ENCODE measurements at regions not wholly inside any gene's neighbourhood (a gene's known extent, or its start where the extent isn't known, plus 50 kb on each side); places are given as distances from the start of the nearest gene placed in this dataset.

DNA sequence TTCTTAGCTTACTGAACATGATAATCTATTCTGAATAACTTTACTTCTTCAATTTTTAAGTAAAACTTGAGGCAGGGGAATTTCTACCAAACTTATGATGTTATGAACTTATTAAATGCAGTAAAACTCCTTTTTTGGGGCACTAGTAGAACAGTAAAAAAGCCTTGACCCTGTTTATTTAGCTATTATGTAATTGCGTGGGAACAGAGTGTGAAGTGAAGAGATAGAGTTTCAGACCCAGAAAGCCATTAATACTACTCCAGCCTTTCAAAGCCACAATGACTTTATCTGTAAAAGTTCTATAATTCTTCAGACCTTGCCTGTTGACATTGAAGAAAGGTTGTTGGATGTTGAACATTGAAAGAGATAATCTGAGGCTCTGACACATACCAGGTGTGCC lies 638.8 kb upstream of the GRM7 start:
- FAIRE-seq, result no peak

GRCh38 chr3:6223572-6223971 lies 637.3 kb upstream of the GRM7 start:
- no peak for DNase-seq (ENCODE audit: low spot score in 2 of 2)
- no peak for FAIRE-seq

More for the DNA sequence above, 638.8 kb upstream of the GRM7 start:
- no peak for DNase-seq (ENCODE audit: low spot score in 2 of 2)

GRCh38 chr3:6228958-6229683 lies 631.8 kb upstream of the GRM7 start:
- FAIRE-seq, result no peak
- no peak for DNase-seq (ENCODE audit: low spot score in 2 of 2)

- FAIRE-seq, result no peak
Observed at GRCh38 chr3:6229778-6230410, 631.0 kb upstream of the GRM7 start.

DNA sequence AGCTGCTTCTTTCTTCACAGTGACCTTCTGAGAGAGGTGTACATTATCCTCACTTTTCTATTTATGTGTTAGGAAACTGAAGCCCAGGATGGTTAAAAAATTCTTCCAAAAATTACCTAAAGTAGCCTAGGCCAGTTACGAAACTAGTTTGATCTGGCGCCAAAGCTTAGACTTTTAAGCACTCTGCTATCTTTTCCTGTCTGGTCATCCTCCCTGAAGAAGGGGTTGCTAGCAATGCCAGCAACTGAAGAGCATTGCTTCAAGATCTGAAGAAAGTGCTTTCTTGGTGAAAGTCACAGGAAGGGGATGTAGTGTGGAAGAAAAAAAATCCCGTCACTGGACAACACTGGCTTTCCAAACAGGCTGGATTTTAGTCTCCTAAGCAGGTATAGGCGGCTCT lies 618.8 kb upstream of the GRM7 start:
- FAIRE-seq (no peak), DNase-seq (ENCODE audit: low spot score in 2 of 2) (no peak)

More at GRCh38 chr3:6229778-6230410, 631.0 kb upstream of the GRM7 start:
- no peak for DNase-seq (ENCODE audit: low spot score in 2 of 2)

GRCh38 chr3:6248528-6248927 lies 612.4 kb upstream of the GRM7 start:
- DNase-seq (ENCODE audit: low spot score in 2 of 2) (no peak), FAIRE-seq (no peak)

- FAIRE-seq, result no peak
Observed at GRCh38 chr3:6249679-6250078, 611.2 kb upstream of the GRM7 start.

DNA sequence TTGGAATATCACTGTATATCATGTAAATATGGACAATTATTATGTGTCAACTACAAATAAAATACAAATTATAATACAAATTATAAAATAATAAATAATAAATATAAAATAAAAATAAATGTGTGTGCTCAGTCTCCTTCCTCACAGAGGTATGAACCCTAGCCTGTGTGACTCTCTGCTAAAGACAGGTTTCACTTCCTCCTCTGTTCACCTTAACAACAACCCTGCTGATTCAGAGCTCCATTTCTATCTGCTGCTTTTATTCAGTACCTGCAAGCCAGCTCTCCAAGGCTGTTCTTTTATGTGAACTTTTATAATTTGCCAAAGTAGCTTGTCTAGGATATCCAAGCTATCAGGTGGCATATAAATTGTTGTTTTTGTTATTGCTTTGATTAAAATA lies 610.7 kb upstream of the GRM7 start:
- FAIRE-seq, result no peak
- DNase-seq (ENCODE audit: low spot score in 2 of 2), result no peak

More at GRCh38 chr3:6249679-6250078, 611.2 kb upstream of the GRM7 start:
- no peak for DNase-seq (ENCODE audit: low spot score in 2 of 2)

DNA sequence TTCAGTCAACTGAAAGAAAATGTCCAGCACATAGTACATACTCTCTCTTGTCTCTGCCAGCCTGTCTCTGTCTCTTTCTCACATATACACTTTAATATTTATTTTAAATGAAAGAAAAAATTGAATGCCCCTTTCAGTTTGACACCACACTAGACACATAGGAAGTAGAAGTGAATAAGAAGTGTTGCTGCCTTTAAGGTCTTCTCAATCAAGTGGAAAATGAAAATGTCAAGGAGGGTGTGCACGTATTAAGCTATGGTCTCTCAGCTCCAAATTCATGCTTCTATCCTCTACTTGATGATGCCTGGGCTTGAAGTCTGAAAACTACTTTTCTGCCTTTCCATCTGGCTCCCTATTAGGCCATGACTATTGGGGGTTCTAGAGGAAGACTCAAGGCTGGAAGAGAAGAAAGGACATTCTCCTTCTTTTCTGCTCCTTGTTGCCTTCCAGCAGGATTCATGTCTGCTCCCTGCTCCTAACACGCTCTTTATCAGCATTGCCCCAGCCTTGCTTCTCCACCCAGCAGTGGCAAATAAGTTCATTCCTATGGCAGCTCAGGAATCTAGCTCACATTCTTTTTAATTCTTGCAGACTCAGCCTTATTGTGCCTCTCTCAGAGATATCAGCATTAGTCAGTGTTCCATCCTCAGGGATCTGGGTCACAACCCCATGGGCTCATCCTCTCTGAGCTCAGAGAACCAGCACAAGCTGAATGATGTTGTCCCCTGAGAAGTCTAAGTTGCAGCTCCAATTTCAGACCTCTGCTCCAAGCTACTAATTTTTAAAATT lies 609.1 kb upstream of the GRM7 start:
- DNase-seq (ENCODE audit: low spot score in 2 of 2), result no peak
- no peak for FAIRE-seq

GRCh38 chr3:6254490-6254889 lies 606.4 kb upstream of the GRM7 start:
- DNase-seq (ENCODE audit: low spot score in 2 of 2) (no peak), FAIRE-seq (no peak)

GRCh38 chr3:6255229-6255628 lies 605.7 kb upstream of the GRM7 start:
- no peak for FAIRE-seq
- no peak for DNase-seq (ENCODE audit: low spot score in 2 of 2)

GRCh38 chr3:6260551-6261191 lies 600.2 kb upstream of the GRM7 start:
- FAIRE-seq (no peak), DNase-seq (ENCODE audit: low spot score in 2 of 2) (no peak)

- DNase-seq (ENCODE audit: low spot score in 2 of 2) (no peak), FAIRE-seq (no peak)
Observed at GRCh38 chr3:6262010-6262409, 598.9 kb upstream of the GRM7 start.

DNA sequence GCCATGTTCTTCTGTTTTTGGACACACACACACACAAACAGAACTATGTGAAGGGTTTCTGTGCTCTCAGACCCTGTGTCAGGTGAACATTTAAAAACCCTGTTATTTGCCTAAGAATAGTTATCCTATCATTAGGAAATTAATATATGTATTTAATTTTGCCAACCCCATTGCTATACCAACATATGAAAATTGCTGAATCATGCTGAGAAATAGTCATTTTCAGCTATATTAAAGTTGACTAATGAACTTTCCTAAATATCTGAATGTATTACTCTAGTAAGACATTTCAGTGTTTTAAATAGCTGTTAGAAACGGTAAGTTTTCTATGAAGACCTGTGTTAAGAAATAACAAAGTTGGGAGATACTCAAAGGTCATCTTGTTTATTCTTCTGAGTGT lies 596.9 kb upstream of the GRM7 start:
- DNase-seq (ENCODE audit: low spot score in 2 of 2) (no peak), FAIRE-seq (no peak)

DNA sequence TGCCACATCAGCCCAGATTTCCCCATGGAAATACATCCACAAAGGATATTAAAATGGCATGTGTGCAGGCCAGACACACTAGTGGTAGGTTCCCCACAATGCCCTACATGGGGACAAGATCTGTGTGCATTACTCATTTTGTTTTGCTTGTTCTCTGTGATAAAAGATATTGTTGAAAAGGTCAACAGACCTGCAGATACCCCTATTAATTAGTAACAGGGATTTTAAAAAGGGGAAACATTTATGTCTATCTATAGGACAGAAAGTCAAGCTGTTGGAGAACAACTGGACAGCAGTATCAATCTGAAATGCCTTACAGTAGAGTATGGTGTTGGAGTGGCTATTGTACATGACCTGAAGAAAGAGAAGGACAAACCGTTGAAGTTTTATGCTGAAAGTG lies 596.0 kb upstream of the GRM7 start:
- no peak for FAIRE-seq
- no peak for DNase-seq (ENCODE audit: low spot score in 2 of 2)

DNA sequence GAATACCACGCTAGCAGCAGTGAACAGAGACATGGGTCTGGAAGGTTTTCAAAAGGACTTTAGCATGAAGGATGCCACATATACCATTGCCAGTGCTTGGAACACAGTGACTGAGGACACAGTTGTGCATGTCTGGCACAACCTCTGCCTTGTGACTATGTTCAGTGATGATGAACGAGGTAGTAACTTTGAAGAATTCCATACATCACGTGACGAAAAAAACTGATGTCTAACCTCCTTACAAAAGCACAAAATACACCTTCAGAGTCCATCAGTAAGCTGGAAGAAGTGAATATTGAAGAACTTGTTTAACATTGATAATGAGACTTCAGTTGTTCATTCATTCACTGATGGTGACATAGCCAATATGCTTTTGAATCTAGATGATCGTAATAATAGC lies 594.8 kb upstream of the GRM7 start:
- FAIRE-seq (no peak), DNase-seq (ENCODE audit: low spot score in 2 of 2) (no peak)

DNA sequence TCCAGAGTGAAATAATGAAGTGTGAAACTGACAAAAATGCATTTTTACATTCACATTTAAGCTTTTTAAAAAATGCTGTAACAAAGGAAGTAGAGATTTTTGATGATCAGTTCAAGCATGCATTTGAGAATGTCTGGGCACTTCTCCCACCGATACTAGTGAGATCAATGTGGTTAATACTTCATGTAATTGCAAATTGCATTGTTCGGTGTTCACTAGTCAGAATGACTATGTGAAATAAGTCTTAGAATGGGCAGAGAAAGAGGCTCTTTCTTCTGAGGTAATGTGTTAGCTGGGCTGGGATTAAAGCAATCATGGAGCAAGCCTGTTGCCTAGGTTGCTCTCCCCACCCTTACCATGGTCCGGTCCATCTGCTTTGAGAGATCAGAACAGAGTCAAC lies 587.0 kb upstream of the GRM7 start:
- no peak for DNase-seq (ENCODE audit: low spot score in 2 of 2)
- FAIRE-seq, result no peak

DNA sequence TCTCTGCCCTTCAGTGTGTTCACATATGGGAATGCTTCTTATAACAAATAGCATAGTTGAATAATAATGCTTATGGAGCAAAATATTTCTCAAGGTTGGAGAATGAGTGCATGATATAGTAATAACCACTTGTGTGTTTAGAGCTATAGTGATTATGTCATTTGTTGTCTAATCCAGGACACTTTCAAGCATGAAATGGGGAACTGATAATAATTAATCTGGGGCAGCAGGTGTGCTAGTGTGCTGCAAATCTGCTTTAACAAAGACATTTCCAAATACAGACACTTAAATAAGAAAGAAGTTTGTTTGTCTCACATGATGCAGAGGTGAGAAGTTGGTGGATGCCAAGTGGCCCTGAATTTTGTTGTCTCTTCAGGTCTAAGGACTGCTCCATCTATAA lies 579.3 kb upstream of the GRM7 start:
- DNase-seq (ENCODE audit: low spot score in 2 of 2), result no peak
- no peak for FAIRE-seq

GRCh38 chr3:6282918-6283317 lies 578.0 kb upstream of the GRM7 start:
- no peak for DNase-seq (ENCODE audit: low spot score in 2 of 2)
- FAIRE-seq, result no peak

DNA sequence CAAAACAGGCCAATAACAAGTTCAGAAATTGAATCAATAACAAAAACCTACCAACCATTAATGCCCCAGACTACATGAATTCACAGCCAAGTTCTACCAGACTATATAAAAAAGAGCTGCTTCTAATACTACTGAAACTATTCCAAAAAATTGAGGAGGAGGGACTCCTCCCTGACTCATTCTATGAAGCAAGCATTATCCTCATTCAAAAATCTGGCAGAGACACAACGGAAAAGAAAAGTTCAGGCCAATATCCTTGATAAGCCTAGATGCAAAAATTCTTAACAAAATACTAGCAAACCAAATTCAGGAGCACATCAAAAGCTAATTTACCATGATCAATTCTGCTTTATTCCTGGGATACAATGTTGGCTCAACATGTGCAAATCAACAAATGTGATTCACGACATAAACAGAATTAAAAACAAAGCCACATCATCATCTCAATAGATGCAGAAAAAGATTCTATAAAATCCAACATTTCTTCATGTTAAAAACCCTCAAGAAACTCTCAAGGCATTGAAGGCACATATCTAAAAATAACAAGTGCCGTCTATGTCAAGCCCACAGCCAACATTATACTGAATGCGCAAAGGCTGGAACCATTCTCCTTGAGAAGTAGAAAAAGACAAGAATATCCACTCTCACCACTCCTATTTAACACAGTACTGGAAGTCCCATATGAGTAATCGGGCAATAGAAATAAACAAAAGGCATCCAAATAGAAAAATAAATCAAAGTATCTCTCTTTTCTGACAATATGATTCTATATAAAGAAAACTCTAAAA lies 573.6 kb upstream of the GRM7 start:
- DNase-seq (ENCODE audit: low spot score in 2 of 2) (no peak), FAIRE-seq (no peak)

All from frontal cortex (tissue), 3 donors.